ENCODE measurements at regions not wholly inside any gene's neighbourhood (a gene's known extent, or its start where the extent isn't known, plus 50 kb on each side); places are given as distances from the start of the nearest gene placed in this dataset.

DNA sequence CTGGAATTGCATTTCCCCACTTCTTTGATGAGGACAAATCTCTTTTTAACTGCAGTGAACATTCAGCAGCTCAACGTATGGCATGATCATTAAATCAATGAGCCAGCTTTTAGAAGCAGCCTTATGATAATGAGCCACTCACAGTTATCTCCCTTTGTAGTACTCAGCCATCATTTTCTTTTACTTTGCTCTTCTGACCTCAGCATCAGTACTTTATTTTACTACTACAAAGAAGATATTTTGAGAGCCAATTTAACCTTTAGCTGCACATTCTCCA is 250.0 kb upstream of the CLEC14A start:
- 0% methylated on average over 1 of the region's 1 CpG for WGBS (ENCODE audit: insufficient coverage, low coverage, missing lambda C conversion rate)
- TF ChIP-seq SNRNP70 (optimal IDR thresholded peaks at IDR 0.05; ENCODE audit: low read depth, low read length) = no peak
- no peak for TF ChIP-seq PATZ1 (CRISPR knock-in tag; IDR thresholded peaks at IDR 0.05; ENCODE audit: borderline replicate concordance)
- TF ChIP-seq CBFA2T2 (conservative IDR thresholded peaks at IDR 0.05) = no peak
- TF ChIP-seq KHSRP (IDR thresholded peaks at IDR 0.05) = no peak
- no peak for TF ChIP-seq NFRKB (IDR thresholded peaks at IDR 0.05; ENCODE audit: low read depth)
- TF ChIP-seq FIP1L1 (IDR thresholded peaks at IDR 0.05; ENCODE audit: low read depth, low read length, poor library complexity, severe bottlenecking) = no peak
- TF ChIP-seq COPS2 (conservative IDR thresholded peaks at IDR 0.05) = no peak
- TF ChIP-seq, protein P1, sequence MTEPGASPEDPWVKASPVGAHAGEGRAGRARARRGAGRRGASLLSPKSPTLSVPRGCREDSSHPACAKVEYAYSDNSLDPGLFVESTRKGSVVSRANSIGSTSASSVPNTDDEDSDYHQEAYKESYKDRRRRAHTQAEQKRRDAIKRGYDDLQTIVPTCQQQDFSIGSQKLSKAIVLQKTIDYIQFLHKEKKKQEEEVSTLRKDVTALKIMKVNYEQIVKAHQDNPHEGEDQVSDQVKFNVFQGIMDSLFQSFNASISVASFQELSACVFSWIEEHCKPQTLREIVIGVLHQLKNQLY (CRISPR knock-in tag; conservative IDR thresholded peaks at IDR 0.05) = no peak
- TF ChIP-seq ZNF717 (CRISPR knock-in tag; IDR thresholded peaks at IDR 0.05) = no peak
- no peak for TF ChIP-seq TBP (optimal IDR thresholded peaks at IDR 0.05; ENCODE audit: low read depth, low read length)
- TF ChIP-seq BRCA1 (IDR thresholded peaks at IDR 0.05) = no peak
- no peak for TF ChIP-seq BRCA1 (CRISPR knock-in tag; IDR thresholded peaks at IDR 0.05)
- TF ChIP-seq CBX3 (IDR thresholded peaks at IDR 0.05; ENCODE audit: borderline replicate concordance in 1 of 2, low read length in 2 of 2) = no peak
- no peak for TF ChIP-seq ZNF444 (CRISPR knock-in tag; IDR thresholded peaks at IDR 0.05)
- no peak overlapping the region for H3K4me3 ChIP-seq
- no peaks in the 10 kb centered on the region for H3K27me3 ChIP-seq (ENCODE audit: control insufficient read depth in 2 of 2, insufficient read depth in 2 of 2, low read length in 2 of 2)
- no peak overlapping the region for H3K9ac ChIP-seq (ENCODE audit: insufficient read depth in 1 of 2, low read depth in 2 of 2, low read length in 2 of 2)
- H3K79me2 ChIP-seq (ENCODE audit: control insufficient read depth, insufficient read depth, low read length) = no peaks in the 10 kb centered on the region
- H3K9me1 ChIP-seq (ENCODE audit: control insufficient read depth, insufficient read depth, low read length) = no peaks in the 10 kb centered on the region
- no peaks in the 10 kb centered on the region for H3K36me3 ChIP-seq (ENCODE audit: control insufficient read depth, insufficient read depth, low read length)
- intact Hi-C loops (cut with micrococcal nuclease) = no loop called here
- DNase-seq (ENCODE audit: extremely low read depth in 1 of 4, low spot score in 3 of 4) (no peak), ATAC-seq (no peak), FAIRE-seq (no peak)
- H3K9me3 ChIP-seq (replicated peaks; ENCODE audit: control insufficient read depth, insufficient read depth, low read depth, low read length) = no peaks in the 10 kb centered on the region; the same call in 1 of the 2 replicates
- H4K20me1 ChIP-seq (replicated peaks; ENCODE audit: control insufficient read depth, insufficient read depth, low read length) = no peaks in the 10 kb centered on the region
- ChIA-PET POLR2A (no interaction called here), CTCF (ENCODE audit: low intra/inter-chr PET ratio) (no interaction called here)
- H3K27ac ChIP-seq (ENCODE audit: extremely low read depth, low read depth, low read length) = no peak overlapping the region
- no peaks in the 10 kb centered on the region for H3K4me1 ChIP-seq (replicated peaks in 1 of 2; ENCODE audit: control insufficient read depth in 2 of 2, insufficient read depth in 2 of 2, low read length in 2 of 2)
- no peak overlapping the region for H2AFZ ChIP-seq (ENCODE audit: low read depth, low read length)
- no peak overlapping the region for H3K4me2 ChIP-seq (ENCODE audit: insufficient read depth, low read length)
- no TSS peak for BruUV-seq (replicated peaks)
- in situ Hi-C loops (cut with MboI) = no loop called here
